ENCODE measurements at regions not wholly inside any gene's neighbourhood (a gene's known extent, or its start where the extent isn't known, plus 50 kb on each side); places are given as distances from the start of the nearest gene placed in this dataset.

DNA sequence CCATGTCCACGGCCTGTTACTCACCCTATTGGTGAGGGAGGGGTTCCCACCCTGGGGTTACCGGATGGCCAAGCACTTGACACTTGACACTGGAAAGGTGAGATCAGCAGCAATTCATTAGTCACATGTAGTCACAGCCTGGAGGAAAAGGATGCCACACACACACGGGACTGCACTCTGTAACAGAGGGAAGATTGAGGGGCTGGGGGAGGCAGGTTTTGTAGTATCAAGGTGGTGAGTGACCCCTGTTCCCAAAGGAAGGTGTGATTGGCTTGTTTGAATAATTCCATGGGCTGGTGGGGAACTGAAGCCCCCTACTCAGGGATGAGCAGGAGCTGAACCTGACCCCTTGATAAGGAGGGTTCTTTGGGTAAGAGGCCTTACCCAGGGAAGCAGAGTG lies 96.0 kb upstream of the HELT start:
- POLR2A ChIA-PET: no interaction called here
- no peaks in the 10 kb centered on the region for H3K36me3 ChIP-seq (ENCODE audit: control insufficient read depth in 2 of 2, insufficient read depth in 1 of 2, low read length in 2 of 2)
- CTCF ChIA-PET: no interaction called here
- no peaks in the 10 kb centered on the region for H3K9me3 ChIP-seq (ENCODE audit: control insufficient read depth, insufficient read depth, low read depth, low read length)
- H3K4me1 ChIP-seq (ENCODE audit: control insufficient read depth, insufficient read depth, low read length): no peaks in the 10 kb centered on the region
- no peak overlapping the region for H3K27ac ChIP-seq (ENCODE audit: extremely low read depth, low read depth, low read length)
- H3K4me3 ChIP-seq (ENCODE audit: low read depth, low read length): no peak overlapping the region
- TF ChIP-seq TRIM28 (IDR thresholded peaks at IDR 0.05; ENCODE audit: borderline replicate concordance, low read length) (no peak), ZNF23 (tag by site-specific recombination; IDR thresholded peaks at IDR 0.05; ENCODE audit: borderline replicate concordance) (no peak), ZSCAN16 (tag by site-specific recombination; IDR thresholded peaks at IDR 0.05) (no peak)

DNA sequence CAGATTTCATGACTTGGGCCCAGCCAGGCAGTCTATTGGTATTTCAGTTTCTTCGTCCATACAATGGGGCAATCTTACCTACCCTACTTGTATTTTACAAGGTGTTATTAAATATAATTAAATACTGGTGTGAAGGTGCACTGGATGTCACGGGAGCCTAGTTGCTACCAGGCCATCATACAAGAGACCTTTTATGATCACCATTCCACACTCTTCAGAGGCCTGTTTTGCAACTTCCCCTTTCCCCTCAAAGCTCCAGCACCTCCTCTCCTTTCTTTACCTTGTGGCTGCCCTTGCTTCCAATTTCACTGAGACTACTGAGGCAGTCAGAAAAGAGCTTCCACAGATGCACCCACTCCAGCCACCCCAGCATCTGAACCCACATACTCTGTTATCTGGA lies 93.8 kb upstream of the HELT start:
- TF ChIP-seq, protein P1, sequence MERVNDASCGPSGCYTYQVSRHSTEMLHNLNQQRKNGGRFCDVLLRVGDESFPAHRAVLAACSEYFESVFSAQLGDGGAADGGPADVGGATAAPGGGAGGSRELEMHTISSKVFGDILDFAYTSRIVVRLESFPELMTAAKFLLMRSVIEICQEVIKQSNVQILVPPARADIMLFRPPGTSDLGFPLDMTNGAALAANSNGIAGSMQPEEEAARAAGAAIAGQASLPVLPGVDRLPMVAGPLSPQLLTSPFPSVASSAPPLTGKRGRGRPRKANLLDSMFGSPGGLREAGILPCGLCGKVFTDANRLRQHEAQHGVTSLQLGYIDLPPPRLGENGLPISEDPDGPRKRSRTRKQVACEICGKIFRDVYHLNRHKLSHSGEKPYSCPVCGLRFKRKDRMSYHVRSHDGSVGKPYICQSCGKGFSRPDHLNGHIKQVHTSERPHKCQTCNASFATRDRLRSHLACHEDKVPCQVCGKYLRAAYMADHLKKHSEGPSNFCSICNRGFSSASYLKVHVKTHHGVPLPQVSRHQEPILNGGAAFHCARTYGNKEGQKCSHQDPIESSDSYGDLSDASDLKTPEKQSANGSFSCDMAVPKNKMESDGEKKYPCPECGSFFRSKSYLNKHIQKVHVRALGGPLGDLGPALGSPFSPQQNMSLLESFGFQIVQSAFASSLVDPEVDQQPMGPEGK (tag by site-specific recombination; IDR thresholded peaks at IDR 0.05): no peak
- TF ChIP-seq YY1 (tag by site-specific recombination; IDR thresholded peaks at IDR 0.05) (no peak), ZNF707 (tag by site-specific recombination; IDR thresholded peaks at IDR 0.05) (no peak), ZNF701 (tag by site-specific recombination; IDR thresholded peaks at IDR 0.05) (no peak), FEZF1 (tag by site-specific recombination; IDR thresholded peaks at IDR 0.05) (no peak), KLF16 (tag by site-specific recombination; IDR thresholded peaks at IDR 0.05) (no peak), ZNF138 (tag by site-specific recombination; IDR thresholded peaks at IDR 0.05; ENCODE audit: borderline replicate concordance) (no peak), HOXC10 (CRISPR knock-in tag; IDR thresholded peaks at IDR 0.05) (no peak), ZNF558 (tag by site-specific recombination; IDR thresholded peaks at IDR 0.05) (no peak), ZFP69B (tag by site-specific recombination; IDR thresholded peaks at IDR 0.05) (no peak), GLI4 (tag by site-specific recombination; IDR thresholded peaks at IDR 0.05) (no peak), ZNF391 (tag by site-specific recombination; IDR thresholded peaks at IDR 0.05; ENCODE audit: borderline replicate concordance, low read depth) (no peak), ZNF571 (tag by site-specific recombination; IDR thresholded peaks at IDR 0.05) (no peak)
- TF ChIP-seq, protein P2, sequence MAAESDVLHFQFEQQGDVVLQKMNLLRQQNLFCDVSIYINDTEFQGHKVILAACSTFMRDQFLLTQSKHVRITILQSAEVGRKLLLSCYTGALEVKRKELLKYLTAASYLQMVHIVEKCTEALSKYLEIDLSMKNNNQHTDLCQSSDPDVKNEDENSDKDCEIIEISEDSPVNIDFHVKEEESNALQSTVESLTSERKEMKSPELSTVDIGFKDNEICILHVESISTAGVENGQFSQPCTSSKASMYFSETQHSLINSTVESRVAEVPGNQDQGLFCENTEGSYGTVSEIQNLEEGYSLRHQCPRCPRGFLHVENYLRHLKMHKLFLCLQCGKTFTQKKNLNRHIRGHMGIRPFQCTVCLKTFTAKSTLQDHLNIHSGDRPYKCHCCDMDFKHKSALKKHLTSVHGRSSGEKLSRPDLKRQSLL (tag by site-specific recombination; IDR thresholded peaks at IDR 0.05): no peak
- TF ChIP-seq, protein P3, sequence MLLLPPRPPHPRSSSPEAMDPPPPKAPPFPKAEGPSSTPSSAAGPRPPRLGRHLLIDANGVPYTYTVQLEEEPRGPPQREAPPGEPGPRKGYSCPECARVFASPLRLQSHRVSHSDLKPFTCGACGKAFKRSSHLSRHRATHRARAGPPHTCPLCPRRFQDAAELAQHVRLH (tag by site-specific recombination; IDR thresholded peaks at IDR 0.05): no peak
- POLR2A ChIA-PET: no interaction called here
- no peaks in the 10 kb centered on the region for H3K36me3 ChIP-seq (ENCODE audit: control insufficient read depth in 2 of 2, insufficient read depth in 1 of 2, low read length in 2 of 2)
- CTCF ChIA-PET: interaction anchor here (0.7 kb wide), 1 partner anchor 215 kb away, joined by 3 read pairs; no protein-coding TSS in a partner anchor
- H3K27ac ChIP-seq (ENCODE audit: extremely low read depth, low read depth, low read length): no peak overlapping the region
- H3K4me1 ChIP-seq (ENCODE audit: control insufficient read depth, insufficient read depth, low read length): no peaks in the 10 kb centered on the region
- H3K4me3 ChIP-seq (ENCODE audit: low read depth, low read length): no peak overlapping the region
- no peaks in the 10 kb centered on the region for H3K9me3 ChIP-seq (ENCODE audit: control insufficient read depth, insufficient read depth, low read depth, low read length)

DNA sequence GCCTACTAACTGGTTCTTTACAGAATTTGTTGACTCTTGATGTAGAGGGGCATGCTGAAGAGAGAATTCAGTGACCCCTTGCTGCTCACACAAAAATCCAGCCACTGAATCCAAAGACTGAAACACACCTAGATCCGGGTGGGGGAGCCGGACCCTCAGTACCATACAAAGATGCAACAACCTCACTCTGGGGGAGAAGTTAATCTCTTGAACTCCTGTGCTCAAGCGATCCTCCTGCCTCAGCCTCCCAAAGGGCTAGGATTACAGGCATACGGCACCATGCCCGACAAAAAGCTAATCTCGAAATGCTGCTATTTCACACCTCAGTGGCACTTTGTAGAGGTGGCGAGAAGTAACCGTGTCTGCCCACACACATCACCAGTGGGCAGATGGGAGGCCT lies 88.8 kb upstream of the HELT start:
- POLR2A ChIA-PET: interaction anchor here (0.6 kb wide), 1 partner anchor 90 kb away, joined by 3 read pairs; no protein-coding TSS in a partner anchor
- no peak overlapping the region for H3K27ac ChIP-seq (ENCODE audit: extremely low read depth, low read depth, low read length)
- no peaks in the 10 kb centered on the region for H3K4me1 ChIP-seq (ENCODE audit: control insufficient read depth, insufficient read depth, low read length)
- no peak overlapping the region for H3K4me3 ChIP-seq (ENCODE audit: low read depth, low read length)
- no peaks in the 10 kb centered on the region for H3K9me3 ChIP-seq (ENCODE audit: control insufficient read depth, insufficient read depth, low read depth, low read length)
- H3K36me3 ChIP-seq (ENCODE audit: control insufficient read depth in 2 of 2, insufficient read depth in 1 of 2, low read length in 2 of 2): no peaks in the 10 kb centered on the region
- CTCF ChIA-PET: no interaction called here
- TF ChIP-seq SP7 (tag by site-specific recombination; IDR thresholded peaks at IDR 0.05) (no peak), WT1 (tag by site-specific recombination; IDR thresholded peaks at IDR 0.05) (no peak), OVOL3 (tag by site-specific recombination; IDR thresholded peaks at IDR 0.05) (no peak), ZNF138 (tag by site-specific recombination; IDR thresholded peaks at IDR 0.05; ENCODE audit: borderline replicate concordance) (no peak), SP2 (tag by site-specific recombination; IDR thresholded peaks at IDR 0.05) (no peak), ZNF837 (tag by site-specific recombination; IDR thresholded peaks at IDR 0.05) (no peak)
- TF ChIP-seq, protein P4, sequence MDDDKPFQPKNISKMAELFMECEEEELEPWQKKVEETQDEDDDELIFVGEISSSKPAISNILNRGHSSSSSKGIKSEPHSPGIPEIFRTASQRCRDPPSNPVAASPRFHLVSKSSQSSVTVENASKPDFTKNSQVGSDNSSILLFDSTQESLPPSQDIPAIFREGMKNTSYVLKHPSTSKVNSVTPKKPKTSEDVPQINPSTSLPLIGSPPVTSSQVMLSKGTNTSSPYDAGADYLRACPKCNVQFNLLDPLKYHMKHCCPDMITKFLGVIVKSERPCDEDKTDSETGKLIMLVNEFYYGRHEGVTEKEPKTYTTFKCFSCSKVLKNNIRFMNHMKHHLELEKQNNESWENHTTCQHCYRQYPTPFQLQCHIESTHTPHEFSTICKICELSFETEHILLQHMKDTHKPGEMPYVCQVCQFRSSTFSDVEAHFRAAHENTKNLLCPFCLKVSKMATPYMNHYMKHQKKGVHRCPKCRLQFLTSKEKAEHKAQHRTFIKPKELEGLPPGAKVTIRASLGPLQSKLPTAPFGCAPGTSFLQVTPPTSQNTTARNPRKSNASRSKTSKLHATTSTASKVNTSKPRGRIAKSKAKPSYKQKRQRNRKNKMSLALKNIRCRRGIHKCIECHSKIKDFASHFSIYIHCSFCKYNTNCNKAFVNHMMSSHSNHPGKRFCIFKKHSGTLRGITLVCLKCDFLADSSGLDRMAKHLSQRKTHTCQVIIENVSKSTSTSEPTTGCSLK (tag by site-specific recombination; IDR thresholded peaks at IDR 0.05): no peak
- TF ChIP-seq, protein P5, sequence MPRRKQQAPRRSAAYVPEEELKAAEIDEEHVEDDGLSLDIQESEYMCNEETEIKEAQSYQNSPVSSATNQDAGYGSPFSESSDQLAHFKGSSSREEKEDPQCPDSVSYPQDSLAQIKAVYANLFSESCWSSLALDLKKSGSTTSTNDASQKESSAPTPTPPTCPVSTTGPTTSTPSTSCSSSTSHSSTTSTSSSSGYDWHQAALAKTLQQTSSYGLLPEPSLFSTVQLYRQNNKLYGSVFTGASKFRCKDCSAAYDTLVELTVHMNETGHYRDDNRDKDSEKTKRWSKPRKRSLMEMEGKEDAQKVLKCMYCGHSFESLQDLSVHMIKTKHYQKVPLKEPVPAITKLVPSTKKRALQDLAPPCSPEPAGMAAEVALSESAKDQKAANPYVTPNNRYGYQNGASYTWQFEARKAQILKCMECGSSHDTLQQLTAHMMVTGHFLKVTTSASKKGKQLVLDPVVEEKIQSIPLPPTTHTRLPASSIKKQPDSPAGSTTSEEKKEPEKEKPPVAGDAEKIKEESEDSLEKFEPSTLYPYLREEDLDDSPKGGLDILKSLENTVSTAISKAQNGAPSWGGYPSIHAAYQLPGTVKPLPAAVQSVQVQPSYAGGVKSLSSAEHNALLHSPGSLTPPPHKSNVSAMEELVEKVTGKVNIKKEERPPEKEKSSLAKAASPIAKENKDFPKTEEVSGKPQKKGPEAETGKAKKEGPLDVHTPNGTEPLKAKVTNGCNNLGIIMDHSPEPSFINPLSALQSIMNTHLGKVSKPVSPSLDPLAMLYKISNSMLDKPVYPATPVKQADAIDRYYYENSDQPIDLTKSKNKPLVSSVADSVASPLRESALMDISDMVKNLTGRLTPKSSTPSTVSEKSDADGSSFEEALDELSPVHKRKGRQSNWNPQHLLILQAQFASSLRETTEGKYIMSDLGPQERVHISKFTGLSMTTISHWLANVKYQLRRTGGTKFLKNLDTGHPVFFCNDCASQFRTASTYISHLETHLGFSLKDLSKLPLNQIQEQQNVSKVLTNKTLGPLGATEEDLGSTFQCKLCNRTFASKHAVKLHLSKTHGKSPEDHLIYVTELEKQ (tag by site-specific recombination; IDR thresholded peaks at IDR 0.05; ENCODE audit: borderline replicate concordance): no peak

Measured in HEK293 (cell line).